ENCODE measurements at regions not wholly inside any gene's neighbourhood (a gene's known extent, or its start where the extent isn't known, plus 50 kb on each side); places are given as distances from the start of the nearest gene placed in this dataset.

DNA sequence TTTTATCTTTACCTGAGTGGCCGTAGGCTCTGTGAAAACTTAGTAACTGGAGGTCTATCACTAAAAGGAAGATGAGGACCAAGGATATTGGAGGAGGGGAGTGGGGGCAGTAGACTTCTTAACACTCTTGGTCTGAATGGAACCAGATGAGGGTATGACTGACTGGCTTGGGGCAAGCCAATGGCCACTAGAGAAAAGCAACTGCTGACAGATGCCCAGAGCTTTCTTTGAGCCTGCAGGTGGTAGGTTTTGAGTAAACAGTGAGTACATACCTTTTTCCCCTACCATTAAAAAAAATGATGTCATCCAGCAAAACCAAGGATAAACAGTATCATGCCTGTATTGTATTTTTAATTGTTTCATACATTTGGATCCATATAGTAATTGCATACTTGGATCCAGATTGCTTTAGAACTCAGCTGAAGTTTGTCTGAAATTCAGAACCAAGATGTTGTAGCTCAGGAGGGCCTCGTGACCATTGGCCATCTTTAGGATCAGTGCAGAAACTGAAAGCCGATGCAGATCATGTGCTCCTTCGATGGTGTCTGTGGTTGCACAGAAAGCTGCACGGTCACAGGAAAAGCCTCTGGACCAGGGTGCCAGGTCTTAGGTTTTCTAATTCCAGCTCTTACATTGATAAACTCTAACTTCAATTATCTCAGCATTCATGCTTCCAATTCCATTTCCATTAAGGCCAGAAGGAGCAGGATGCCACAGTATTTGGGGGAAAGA is 131.0 kb downstream of the PDGFRA start:
- TF ChIP-seq, protein P1, sequence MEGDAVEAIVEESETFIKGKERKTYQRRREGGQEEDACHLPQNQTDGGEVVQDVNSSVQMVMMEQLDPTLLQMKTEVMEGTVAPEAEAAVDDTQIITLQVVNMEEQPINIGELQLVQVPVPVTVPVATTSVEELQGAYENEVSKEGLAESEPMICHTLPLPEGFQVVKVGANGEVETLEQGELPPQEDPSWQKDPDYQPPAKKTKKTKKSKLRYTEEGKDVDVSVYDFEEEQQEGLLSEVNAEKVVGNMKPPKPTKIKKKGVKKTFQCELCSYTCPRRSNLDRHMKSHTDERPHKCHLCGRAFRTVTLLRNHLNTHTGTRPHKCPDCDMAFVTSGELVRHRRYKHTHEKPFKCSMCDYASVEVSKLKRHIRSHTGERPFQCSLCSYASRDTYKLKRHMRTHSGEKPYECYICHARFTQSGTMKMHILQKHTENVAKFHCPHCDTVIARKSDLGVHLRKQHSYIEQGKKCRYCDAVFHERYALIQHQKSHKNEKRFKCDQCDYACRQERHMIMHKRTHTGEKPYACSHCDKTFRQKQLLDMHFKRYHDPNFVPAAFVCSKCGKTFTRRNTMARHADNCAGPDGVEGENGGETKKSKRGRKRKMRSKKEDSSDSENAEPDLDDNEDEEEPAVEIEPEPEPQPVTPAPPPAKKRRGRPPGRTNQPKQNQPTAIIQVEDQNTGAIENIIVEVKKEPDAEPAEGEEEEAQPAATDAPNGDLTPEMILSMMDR (IDR thresholded peaks at IDR 0.05): no peak
- TF ChIP-seq POLR2A (IDR thresholded peaks at IDR 0.05): no peak
